ENCODE measurements at regions not wholly inside any gene's neighbourhood (a gene's known extent, or its start where the extent isn't known, plus 50 kb on each side); places are given as distances from the start of the nearest gene placed in this dataset.
A peak's percentile ranks its signal among the peaks of the same experiment; 100 is the strongest.

DNA sequence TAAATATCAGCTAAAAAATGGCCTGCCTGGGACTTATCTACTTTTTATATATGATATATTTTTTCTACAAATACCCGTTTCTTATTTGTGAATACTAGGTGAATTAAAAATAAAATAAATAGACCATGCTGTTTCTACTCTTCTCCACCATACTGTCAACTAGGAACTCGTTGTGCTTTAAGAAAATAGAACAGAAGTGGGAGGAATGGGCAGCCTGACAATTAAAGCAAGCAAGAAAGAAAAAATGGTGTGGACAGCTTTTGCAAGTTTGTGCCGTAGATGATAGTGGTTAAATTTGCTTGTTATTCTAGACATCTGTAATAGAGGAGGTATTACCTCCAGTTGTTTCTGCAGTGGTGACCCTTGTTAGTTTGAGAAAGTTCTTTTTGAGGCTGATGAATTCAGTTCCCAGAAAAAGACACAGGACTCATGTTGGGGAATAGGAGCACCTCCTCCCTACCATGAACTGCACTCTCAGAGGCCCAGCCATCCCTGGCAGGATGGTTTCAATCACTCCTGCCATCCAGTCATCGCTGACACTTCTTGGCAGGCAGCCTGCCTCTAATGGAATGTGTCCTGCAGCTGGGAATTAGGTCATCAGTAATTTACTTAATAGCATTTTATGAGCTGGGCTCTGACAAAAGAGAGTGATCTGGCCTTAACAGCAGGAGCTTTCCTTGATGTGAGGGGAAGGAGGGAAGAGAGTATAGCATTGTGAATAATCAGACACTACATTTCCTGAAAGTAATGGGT lies 105.0 kb upstream of the GAP43 start:
- Histone ChIP-seq H3K4me1 (peaks cover 3% of the 10 kb centered on the region), H3K4me3 (no peak overlapping the region), H3K27ac (no peak overlapping the region), H3K27me3 (no peaks in the 10 kb centered on the region), H3K36me3 (no peaks in the 10 kb centered on the region), H3K9me3 (no peaks in the 10 kb centered on the region)
- TF ChIP-seq, protein P1, sequence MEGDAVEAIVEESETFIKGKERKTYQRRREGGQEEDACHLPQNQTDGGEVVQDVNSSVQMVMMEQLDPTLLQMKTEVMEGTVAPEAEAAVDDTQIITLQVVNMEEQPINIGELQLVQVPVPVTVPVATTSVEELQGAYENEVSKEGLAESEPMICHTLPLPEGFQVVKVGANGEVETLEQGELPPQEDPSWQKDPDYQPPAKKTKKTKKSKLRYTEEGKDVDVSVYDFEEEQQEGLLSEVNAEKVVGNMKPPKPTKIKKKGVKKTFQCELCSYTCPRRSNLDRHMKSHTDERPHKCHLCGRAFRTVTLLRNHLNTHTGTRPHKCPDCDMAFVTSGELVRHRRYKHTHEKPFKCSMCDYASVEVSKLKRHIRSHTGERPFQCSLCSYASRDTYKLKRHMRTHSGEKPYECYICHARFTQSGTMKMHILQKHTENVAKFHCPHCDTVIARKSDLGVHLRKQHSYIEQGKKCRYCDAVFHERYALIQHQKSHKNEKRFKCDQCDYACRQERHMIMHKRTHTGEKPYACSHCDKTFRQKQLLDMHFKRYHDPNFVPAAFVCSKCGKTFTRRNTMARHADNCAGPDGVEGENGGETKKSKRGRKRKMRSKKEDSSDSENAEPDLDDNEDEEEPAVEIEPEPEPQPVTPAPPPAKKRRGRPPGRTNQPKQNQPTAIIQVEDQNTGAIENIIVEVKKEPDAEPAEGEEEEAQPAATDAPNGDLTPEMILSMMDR (IDR thresholded peaks at IDR 0.05), result no peak
- TF ChIP-seq EP300 (IDR thresholded peaks at IDR 0.05), result no peak
- no peak for TF ChIP-seq POLR2A (IDR thresholded peaks at IDR 0.05)
- TF ChIP-seq POLR2AphosphoS5 (IDR thresholded peaks at IDR 0.05), result peak in 1 of 3 donors; percentile 20
- 60% methylated on average over 4 of the region's 4 CpGs for WGBS
- DNase-seq (ENCODE audit: low spot score in 2 of 2), result peak in 1 of 2 donors; percentile 61

DNA sequence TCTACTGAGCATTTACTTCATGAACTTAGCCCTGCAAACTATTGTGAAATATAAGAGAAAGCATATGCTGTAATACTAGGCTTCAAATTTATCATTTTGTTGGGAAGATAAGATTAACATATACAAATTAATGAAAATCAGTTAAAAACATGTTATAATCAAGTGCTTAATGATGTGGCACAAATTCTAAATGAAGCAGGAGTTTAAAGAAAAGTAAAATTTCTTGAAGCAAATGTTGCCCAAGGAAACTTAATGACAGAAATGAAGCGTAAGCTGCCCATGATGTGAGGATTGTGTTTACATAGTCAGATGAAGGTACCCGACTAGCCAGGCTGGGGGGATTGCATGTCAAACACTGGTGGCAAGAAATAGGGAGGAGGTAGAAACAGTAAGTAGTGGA lies 103.1 kb upstream of the GAP43 start:
- Histone ChIP-seq H3K27me3 (no peaks in the 10 kb centered on the region), H3K4me3 (no peak overlapping the region), H3K36me3 (no peaks in the 10 kb centered on the region), H3K4me1 (no peaks in the 10 kb centered on the region), H3K27ac (no peak overlapping the region), H3K9me3 (no peaks in the 10 kb centered on the region)
- TF ChIP-seq POLR2AphosphoS5 (IDR thresholded peaks at IDR 0.05), result no peak
- TF ChIP-seq POLR2A (IDR thresholded peaks at IDR 0.05), result no peak
- TF ChIP-seq EP300 (IDR thresholded peaks at IDR 0.05), result no peak
- TF ChIP-seq, protein P1 (IDR thresholded peaks at IDR 0.05), result no peak
- 71% methylated on average over 2 of the region's 2 CpGs for WGBS
- no peak for DNase-seq (ENCODE audit: low spot score in 2 of 2)

DNA sequence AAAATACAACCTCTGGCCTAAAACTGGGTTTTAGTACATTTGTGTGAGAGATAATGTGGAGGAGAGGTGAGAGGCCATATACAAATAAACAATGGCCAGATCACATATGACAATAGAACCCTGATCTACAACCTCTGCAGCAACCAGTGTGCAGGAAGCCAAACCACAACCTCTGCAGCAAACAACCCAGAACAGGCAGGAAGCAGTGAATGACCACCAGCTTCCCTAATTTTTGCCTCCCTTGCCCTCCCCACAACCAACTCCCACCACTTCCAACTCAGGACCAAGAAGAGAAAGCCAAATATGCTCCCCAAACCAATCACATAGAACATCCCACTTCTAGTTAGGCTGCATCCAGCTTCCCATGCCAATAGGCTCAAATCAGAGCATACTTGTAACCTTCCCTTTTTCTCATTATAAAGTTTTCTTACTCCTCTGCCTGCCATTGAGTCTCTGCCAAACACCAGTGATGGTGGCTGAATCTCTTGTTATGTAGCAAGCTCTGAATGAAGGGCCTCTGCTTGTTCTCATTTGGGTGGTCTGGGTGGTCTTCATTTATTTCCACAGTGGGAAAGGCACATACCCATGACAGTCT lies 102.6 kb upstream of the GAP43 start:
- Histone ChIP-seq H3K4me1 (no peaks in the 10 kb centered on the region), H3K4me3 (no peak overlapping the region), H3K36me3 (no peaks in the 10 kb centered on the region), H3K9me3 (no peaks in the 10 kb centered on the region), H3K27ac (no peak overlapping the region), H3K27me3 (no peaks in the 10 kb centered on the region)
- DNase-seq (ENCODE audit: low spot score in 2 of 2), result no peak
- TF ChIP-seq, protein P1 (IDR thresholded peaks at IDR 0.05), result no peak
- TF ChIP-seq POLR2AphosphoS5 (IDR thresholded peaks at IDR 0.05) (no peak), POLR2A (IDR thresholded peaks at IDR 0.05) (no peak), EP300 (IDR thresholded peaks at IDR 0.05) (no peak)

DNA sequence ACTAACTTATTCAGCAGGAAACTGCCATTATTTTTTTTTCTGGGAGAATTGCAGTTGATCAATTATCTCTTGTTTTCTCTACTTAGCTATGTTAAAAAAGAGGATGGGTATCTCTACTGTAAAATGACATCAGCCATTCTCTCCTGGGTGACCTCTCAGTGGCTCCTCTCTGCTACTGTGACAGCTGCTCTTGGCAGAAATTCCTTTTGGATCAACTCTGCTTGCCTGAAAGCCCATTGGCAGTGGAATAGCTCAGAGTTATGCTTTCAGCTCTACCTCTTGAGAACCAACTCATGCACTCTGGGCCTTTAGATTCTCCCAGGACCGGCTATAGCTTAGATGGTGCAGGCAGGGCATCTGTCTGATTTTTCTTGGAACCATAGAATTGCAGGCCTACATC lies 99.9 kb upstream of the GAP43 start:
- no peak for TF ChIP-seq POLR2A (IDR thresholded peaks at IDR 0.05)
- TF ChIP-seq, protein P1 (IDR thresholded peaks at IDR 0.05), result no peak
- TF ChIP-seq POLR2AphosphoS5 (IDR thresholded peaks at IDR 0.05), result no peak
- TF ChIP-seq EP300 (IDR thresholded peaks at IDR 0.05), result no peak
- 73% methylated on average over 1 of the region's 1 CpG for WGBS
- H3K36me3 ChIP-seq, result no peaks in the 10 kb centered on the region
- no peaks in the 10 kb centered on the region for H3K4me1 ChIP-seq
- no peak overlapping the region for H3K27ac ChIP-seq
- H3K27me3 ChIP-seq, result no peaks in the 10 kb centered on the region
- no peaks in the 10 kb centered on the region for H3K9me3 ChIP-seq
- no peak for DNase-seq (ENCODE audit: low spot score in 2 of 2)
- no peak overlapping the region for H3K4me3 ChIP-seq

DNA sequence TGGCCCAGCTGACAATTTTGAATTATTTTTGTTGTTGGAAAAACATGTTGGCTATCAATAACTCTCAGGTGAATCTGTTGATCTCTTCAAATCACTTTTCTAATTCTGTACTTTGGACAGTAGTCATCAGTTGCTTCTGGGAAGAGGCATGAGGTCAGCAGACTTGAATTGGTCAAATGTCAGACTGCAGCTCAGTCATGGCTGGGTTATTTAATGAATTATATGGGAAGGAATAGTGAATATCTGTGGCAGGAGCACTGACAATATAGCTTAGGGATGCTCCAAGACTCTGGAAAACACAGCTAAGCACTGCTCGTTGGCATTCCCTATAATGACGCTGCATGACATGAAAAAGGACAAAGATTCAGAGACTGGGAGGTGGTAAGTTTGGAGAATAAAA lies 98.8 kb upstream of the GAP43 start:
- Histone ChIP-seq H3K27ac (no peak overlapping the region), H3K4me1 (no peaks in the 10 kb centered on the region), H3K27me3 (no peaks in the 10 kb centered on the region), H3K9me3 (no peaks in the 10 kb centered on the region), H3K36me3 (no peaks in the 10 kb centered on the region), H3K4me3 (no peak overlapping the region)
- no peak for DNase-seq (ENCODE audit: low spot score in 2 of 2)
- TF ChIP-seq, protein P1 (IDR thresholded peaks at IDR 0.05), result no peak
- TF ChIP-seq POLR2AphosphoS5 (IDR thresholded peaks at IDR 0.05) (no peak), POLR2A (IDR thresholded peaks at IDR 0.05) (no peak), EP300 (IDR thresholded peaks at IDR 0.05) (no peak)
- WGBS, result 42% methylated on average over 2 of the region's 2 CpGs

Measured in suprapubic skin (tissue), 4 donors.